ENCODE measurements at regions not wholly inside any gene's neighbourhood (a gene's known extent, or its start where the extent isn't known, plus 50 kb on each side); places are given as distances from the start of the nearest gene placed in this dataset.

- WGBS: no CpG with 5 or more reads among the region's 1 CpG
- no peak overlapping the region for H4K8ac ChIP-seq (ENCODE audit: low read length)
- H2BK15ac ChIP-seq (ENCODE audit: low read depth, poor library complexity, severe bottlenecking): no peak overlapping the region
These were observed 1657.7 kb upstream of the CELF4 start for GRCh38 chr18:39223283-39223682.

DNA sequence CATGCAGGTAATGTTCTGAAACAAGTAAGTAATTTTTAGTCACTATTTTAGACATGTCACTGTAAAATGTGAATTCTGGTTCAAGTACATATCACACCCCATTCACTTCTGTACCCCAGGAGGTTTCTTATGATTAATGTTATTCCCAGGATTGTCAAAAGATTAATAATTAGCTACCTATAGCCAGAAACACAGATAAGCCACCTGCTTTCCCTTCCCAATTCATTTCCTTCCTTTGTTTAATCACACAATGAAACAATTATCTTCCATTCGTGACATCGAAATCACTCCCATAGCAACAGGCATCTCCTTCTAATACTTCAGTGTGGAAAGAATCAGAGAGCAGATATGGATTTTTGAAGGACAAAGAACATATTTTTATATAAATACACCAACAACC, 1650.3 kb upstream of the CELF4 start:
- Histone ChIP-seq H3K4me1 (ENCODE audit: control insufficient read depth, insufficient read depth, low read depth, low read length) (no peaks in the 10 kb centered on the region), H3K79me1 (replicated peaks; ENCODE audit: low read length, poor library complexity, severe bottlenecking) (no peaks in the 10 kb centered on the region), H2AFZ (ENCODE audit: low read depth, low read length) (no peak overlapping the region), H2AK5ac (ENCODE audit: low read length, severe bottlenecking) (no peak overlapping the region), H3K27ac (ENCODE audit: low read length, poor library complexity, severe bottlenecking) (no peak overlapping the region), H2BK120ac (ENCODE audit: low read depth, low read length) (no peak overlapping the region), H3K9me3 (ENCODE audit: control insufficient read depth, low read length) (peaks cover 6% of the 10 kb centered on the region), H4K8ac (ENCODE audit: low read length) (no peak overlapping the region), H3K36me3 (ENCODE audit: control insufficient read depth in 1 of 2, insufficient read depth in 2 of 2, low read depth in 1 of 2, low read length in 2 of 2) (peaks cover 0 to 3% of the 10 kb centered on the region in 2 experiments), H2BK12ac (ENCODE audit: low read length in 2 of 2) (no peak overlapping the region), H3K18ac (ENCODE audit: low read depth in 1 of 2, low read length in 2 of 2) (no peak overlapping the region), H3K14ac (ENCODE audit: low read length in 2 of 2) (no peak overlapping the region), H3K4me3 (ENCODE audit: insufficient read depth in 1 of 2, low read depth in 1 of 2, low read length in 2 of 2) (no peak overlapping the region), H2BK5ac (ENCODE audit: low read depth, low read length, poor library complexity, severe bottlenecking) (no peak overlapping the region), H3K9ac (ENCODE audit: low read length) (no peak overlapping the region), H3K23ac (ENCODE audit: low read length in 2 of 2) (no peak overlapping the region), H3K4me2 (ENCODE audit: low read length, poor library complexity, severe bottlenecking) (no peak overlapping the region), H3K27me3 (ENCODE audit: control insufficient read depth in 1 of 2, insufficient read depth in 1 of 2, low read length in 2 of 2) (no peaks in the 10 kb centered on the region), H3K4ac (ENCODE audit: low read depth in 1 of 2, low read length in 2 of 2) (no peak overlapping the region), H2BK15ac (ENCODE audit: low read depth, poor library complexity, severe bottlenecking) (no peak overlapping the region), H4K91ac (ENCODE audit: low read length) (no peak overlapping the region)
- no peak for DNase-seq
- no CpG with 5 or more reads among the region's 2 CpGs for WGBS

More at GRCh38 chr18:39223283-39223682, 1657.7 kb upstream of the CELF4 start:
- H3K79me1 ChIP-seq (replicated peaks; ENCODE audit: low read length, poor library complexity, severe bottlenecking): no peaks in the 10 kb centered on the region
- H3K4me3 ChIP-seq (ENCODE audit: insufficient read depth in 1 of 2, low read depth in 1 of 2, low read length in 2 of 2): no peak overlapping the region
- H3K9ac ChIP-seq (ENCODE audit: low read length): no peak overlapping the region
- H3K4me1 ChIP-seq (ENCODE audit: control insufficient read depth, insufficient read depth, low read depth, low read length): no peaks in the 10 kb centered on the region
- no peak overlapping the region for H3K4me2 ChIP-seq (ENCODE audit: low read length, poor library complexity, severe bottlenecking)
- H2AFZ ChIP-seq (ENCODE audit: low read depth, low read length): no peak overlapping the region
- H3K23ac ChIP-seq (ENCODE audit: low read length in 2 of 2): no peak overlapping the region
- H3K9me3 ChIP-seq (ENCODE audit: control insufficient read depth, low read length): no peaks in the 10 kb centered on the region
- no peak overlapping the region for H2BK120ac ChIP-seq (ENCODE audit: low read depth, low read length)
- H3K14ac ChIP-seq (ENCODE audit: low read length in 2 of 2): no peak overlapping the region
- no peaks in the 10 kb centered on the region for H3K27me3 ChIP-seq (ENCODE audit: control insufficient read depth in 1 of 2, insufficient read depth in 1 of 2, low read length in 2 of 2)
- DNase-seq: no peak
- no peak overlapping the region for H3K18ac ChIP-seq (ENCODE audit: low read depth in 1 of 2, low read length in 2 of 2)
- no peak overlapping the region for H3K4ac ChIP-seq (ENCODE audit: low read depth in 1 of 2, low read length in 2 of 2)
- no peak overlapping the region for H2AK5ac ChIP-seq (ENCODE audit: low read length, severe bottlenecking)
- no peak overlapping the region for H2BK5ac ChIP-seq (ENCODE audit: low read depth, low read length, poor library complexity, severe bottlenecking)
- H3K36me3 ChIP-seq (ENCODE audit: control insufficient read depth in 1 of 2, insufficient read depth in 2 of 2, low read depth in 1 of 2, low read length in 2 of 2): no peaks in the 10 kb centered on the region
- H4K91ac ChIP-seq (ENCODE audit: low read length): no peak overlapping the region
- no peak overlapping the region for H3K27ac ChIP-seq (ENCODE audit: low read length, poor library complexity, severe bottlenecking)
- no peak overlapping the region for H2BK12ac ChIP-seq (ENCODE audit: low read length in 2 of 2)

DNA sequence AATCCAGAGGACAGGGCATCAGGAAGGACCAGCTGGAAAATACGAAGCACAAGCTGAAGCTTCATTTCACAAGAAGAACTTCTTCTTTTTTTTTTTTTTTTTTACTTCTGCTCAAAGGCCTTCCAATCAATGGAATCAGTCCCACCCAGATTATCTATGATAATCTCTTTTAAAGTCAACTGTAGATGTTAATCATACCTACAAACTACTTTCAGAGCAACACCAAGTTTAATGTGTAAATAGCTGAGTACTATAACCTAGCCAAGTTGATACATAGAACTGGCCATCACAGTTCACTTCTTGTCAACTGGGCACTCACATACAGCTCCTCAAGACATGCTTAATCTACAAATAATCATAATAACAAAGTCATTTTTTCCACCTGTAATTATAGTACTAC, 1645.9 kb upstream of the CELF4 start:
- Histone ChIP-seq H2BK5ac (ENCODE audit: low read depth, low read length, poor library complexity, severe bottlenecking) (no peak overlapping the region), H4K8ac (ENCODE audit: low read length) (no peak overlapping the region), H2AFZ (ENCODE audit: low read depth, low read length) (no peak overlapping the region), H3K23ac (ENCODE audit: low read length in 2 of 2) (no peak overlapping the region), H2BK12ac (ENCODE audit: low read length in 2 of 2) (no peak overlapping the region), H3K4me3 (ENCODE audit: insufficient read depth in 1 of 2, low read depth in 1 of 2, low read length in 2 of 2) (no peak overlapping the region), H3K27me3 (ENCODE audit: control insufficient read depth in 1 of 2, insufficient read depth in 1 of 2, low read length in 2 of 2) (no peaks in the 10 kb centered on the region), H2AK5ac (ENCODE audit: low read length, severe bottlenecking) (no peak overlapping the region), H3K18ac (ENCODE audit: low read depth in 1 of 2, low read length in 2 of 2) (no peak overlapping the region), H3K4ac (ENCODE audit: low read depth in 1 of 2, low read length in 2 of 2) (no peak overlapping the region), H3K9me3 (ENCODE audit: control insufficient read depth, low read length) (peaks cover 6% of the 10 kb centered on the region), H3K9ac (ENCODE audit: low read length) (no peak overlapping the region), H2BK120ac (ENCODE audit: low read depth, low read length) (no peak overlapping the region), H3K36me3 (ENCODE audit: control insufficient read depth in 1 of 2, insufficient read depth in 2 of 2, low read depth in 1 of 2, low read length in 2 of 2) (no peaks in the 10 kb centered on the region), H3K79me1 (replicated peaks; ENCODE audit: low read length, poor library complexity, severe bottlenecking) (no peaks in the 10 kb centered on the region), H3K4me2 (ENCODE audit: low read length, poor library complexity, severe bottlenecking) (no peak overlapping the region), H3K4me1 (ENCODE audit: control insufficient read depth, insufficient read depth, low read depth, low read length) (no peaks in the 10 kb centered on the region), H2BK15ac (ENCODE audit: low read depth, poor library complexity, severe bottlenecking) (no peak overlapping the region), H4K91ac (ENCODE audit: low read length) (no peak overlapping the region), H3K14ac (ENCODE audit: low read length in 2 of 2) (no peak overlapping the region), H3K27ac (ENCODE audit: low read length, poor library complexity, severe bottlenecking) (no peak overlapping the region)
- WGBS: 64% methylated on average over 1 of the region's 1 CpG
- no peak for DNase-seq

DNA sequence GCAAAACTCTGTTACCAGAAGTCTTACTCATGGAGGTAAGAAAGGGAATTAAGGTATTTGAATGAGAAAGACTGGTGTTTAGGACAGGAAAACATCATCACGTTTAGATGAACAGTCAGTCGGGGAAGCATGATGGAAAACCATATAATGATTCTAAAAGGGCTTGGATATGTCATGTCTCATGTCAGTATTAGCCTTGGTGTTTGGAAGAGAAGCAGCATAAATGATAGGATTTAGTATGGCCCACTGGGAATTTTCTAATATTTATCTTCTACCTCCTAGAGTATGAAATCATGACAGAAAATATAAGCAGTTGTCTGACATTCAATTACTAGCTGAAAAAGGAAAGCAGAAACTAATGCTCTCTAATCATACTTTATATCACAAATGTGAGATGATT, 1643.6 kb upstream of the CELF4 start:
- no peak overlapping the region for H3K4ac ChIP-seq (ENCODE audit: low read depth in 1 of 2, low read length in 2 of 2)
- H4K91ac ChIP-seq (ENCODE audit: low read length): no peak overlapping the region
- H4K8ac ChIP-seq (ENCODE audit: low read length): no peak overlapping the region
- no peak overlapping the region for H3K14ac ChIP-seq (ENCODE audit: low read length in 2 of 2)
- 93% methylated on average over 2 of the region's 2 CpGs for WGBS
- no peak overlapping the region for H3K4me3 ChIP-seq (ENCODE audit: insufficient read depth in 1 of 2, low read depth in 1 of 2, low read length in 2 of 2)
- no peak overlapping the region for H2AK5ac ChIP-seq (ENCODE audit: low read length, severe bottlenecking)
- no peak for DNase-seq
- H3K79me1 ChIP-seq (replicated peaks; ENCODE audit: low read length, poor library complexity, severe bottlenecking): no peaks in the 10 kb centered on the region
- H3K9ac ChIP-seq (ENCODE audit: low read length): no peak overlapping the region
- H3K9me3 ChIP-seq (ENCODE audit: control insufficient read depth, low read length): peaks cover 2% of the 10 kb centered on the region
- H3K23ac ChIP-seq (ENCODE audit: low read length in 2 of 2): no peak overlapping the region
- no peak overlapping the region for H2BK120ac ChIP-seq (ENCODE audit: low read depth, low read length)
- H2BK5ac ChIP-seq (ENCODE audit: low read depth, low read length, poor library complexity, severe bottlenecking): no peak overlapping the region
- H3K4me2 ChIP-seq (ENCODE audit: low read length, poor library complexity, severe bottlenecking): no peak overlapping the region
- H2AFZ ChIP-seq (ENCODE audit: low read depth, low read length): no peak overlapping the region
- no peaks in the 10 kb centered on the region for H3K36me3 ChIP-seq (ENCODE audit: control insufficient read depth in 1 of 2, insufficient read depth in 2 of 2, low read depth in 1 of 2, low read length in 2 of 2)
- H2BK15ac ChIP-seq (ENCODE audit: low read depth, poor library complexity, severe bottlenecking): no peak overlapping the region
- no peak overlapping the region for H3K27ac ChIP-seq (ENCODE audit: low read length, poor library complexity, severe bottlenecking)
- H3K4me1 ChIP-seq (ENCODE audit: control insufficient read depth, insufficient read depth, low read depth, low read length): no peaks in the 10 kb centered on the region
- no peak overlapping the region for H2BK12ac ChIP-seq (ENCODE audit: low read length in 2 of 2)
- no peak overlapping the region for H3K18ac ChIP-seq (ENCODE audit: low read depth in 1 of 2, low read length in 2 of 2)
- no peaks in the 10 kb centered on the region for H3K27me3 ChIP-seq (ENCODE audit: control insufficient read depth in 1 of 2, insufficient read depth in 1 of 2, low read length in 2 of 2)
